ENCODE measurements at regions not wholly inside any gene's neighbourhood (a gene's known extent, or its start where the extent isn't known, plus 50 kb on each side); places are given as distances from the start of the nearest gene placed in this dataset.

DNA sequence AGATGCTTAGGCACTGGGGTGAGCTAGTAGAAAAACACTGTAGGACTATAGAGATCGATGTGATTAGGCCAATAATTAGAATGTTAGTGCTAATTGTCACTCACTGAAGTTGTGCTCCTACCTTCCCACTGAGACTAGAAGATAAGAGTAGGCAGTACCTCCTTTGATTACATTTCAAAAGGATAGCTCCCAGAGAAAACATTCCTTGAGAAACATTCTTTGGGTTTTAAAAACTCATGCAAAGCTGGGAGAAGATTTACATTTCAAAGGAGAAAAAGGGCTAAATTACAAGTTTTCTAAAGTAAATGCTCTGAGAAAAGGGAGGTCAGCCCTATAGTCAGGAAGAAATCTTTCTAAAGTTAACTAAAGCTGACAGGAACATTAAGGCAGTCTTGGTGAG, 860.3 kb upstream of the NDST4 start:
- TF ChIP-seq, protein P1, sequence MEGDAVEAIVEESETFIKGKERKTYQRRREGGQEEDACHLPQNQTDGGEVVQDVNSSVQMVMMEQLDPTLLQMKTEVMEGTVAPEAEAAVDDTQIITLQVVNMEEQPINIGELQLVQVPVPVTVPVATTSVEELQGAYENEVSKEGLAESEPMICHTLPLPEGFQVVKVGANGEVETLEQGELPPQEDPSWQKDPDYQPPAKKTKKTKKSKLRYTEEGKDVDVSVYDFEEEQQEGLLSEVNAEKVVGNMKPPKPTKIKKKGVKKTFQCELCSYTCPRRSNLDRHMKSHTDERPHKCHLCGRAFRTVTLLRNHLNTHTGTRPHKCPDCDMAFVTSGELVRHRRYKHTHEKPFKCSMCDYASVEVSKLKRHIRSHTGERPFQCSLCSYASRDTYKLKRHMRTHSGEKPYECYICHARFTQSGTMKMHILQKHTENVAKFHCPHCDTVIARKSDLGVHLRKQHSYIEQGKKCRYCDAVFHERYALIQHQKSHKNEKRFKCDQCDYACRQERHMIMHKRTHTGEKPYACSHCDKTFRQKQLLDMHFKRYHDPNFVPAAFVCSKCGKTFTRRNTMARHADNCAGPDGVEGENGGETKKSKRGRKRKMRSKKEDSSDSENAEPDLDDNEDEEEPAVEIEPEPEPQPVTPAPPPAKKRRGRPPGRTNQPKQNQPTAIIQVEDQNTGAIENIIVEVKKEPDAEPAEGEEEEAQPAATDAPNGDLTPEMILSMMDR (IDR thresholded peaks at IDR 0.05): no peak
- TF ChIP-seq POLR2AphosphoS5 (IDR thresholded peaks at IDR 0.05; ENCODE audit: insufficient read depth in 1 of 2, low read depth in 1 of 2): no peak

All from vagina (tissue), 2 donors.